HCT116 (cell line): ENCODE measurements at regions not wholly inside any gene's neighbourhood (a gene's known extent, or its start where the extent isn't known, plus 50 kb on each side); places are given as distances from the start of the nearest gene placed in this dataset.

ENCODE experiments used
- ATAC-seq: fragments of 200-7000 bp; cut with Tn5 transposase; 2 replicates; pipeline ENCODE4 v1.9.1; 2020; ENCODE audit warnings: mild to moderate bottlenecking, moderate library complexity
- BruUV-seq: library from RNA; stranded (reverse); fragments of 400-500 nt; replicated peaks from 2 replicates; lab custom pipeline; 2021; lab: Mats Ljungman, UMichigan
- CTCF ChIA-PET: fragments of 300-600 bp; sonication (Branson Sonifier 250); formaldehyde crosslinking; loops from one replicate; lab custom pipeline; 2021; ENCODE audit warnings: antibody characterized with exemption; lab: Charles Lee
- POLR2A ChIA-PET: fragments of 300-600, 350-600 bp; sonication (Branson Sonifier 250); formaldehyde crosslinking; loops from one replicate; lab custom pipeline; 2021; ENCODE audit warnings: antibody characterized with exemption; lab: Charles Lee
- RAD21 ChIA-PET, 2 experiments: fragments of 300-600 bp; sonication (Branson Sonifier 250); formaldehyde crosslinking; loops; one replicate each; lab custom pipeline; 2023; ENCODE audit warnings: low total read pairs in 2 of 2; ENCODE audit not compliant: uncharacterized antibody in 2 of 2, unreplicated experiment in 2 of 2, low non-redundant PET in 1 of 2; lab: Charles Lee
- DNase-seq: peaks from one replicate; pipeline ENCODE4 v3.0.0-alpha.2; 2010; ENCODE audit warnings: low read depth, low spot score
- H2AFZ ChIP-seq: fragments of 200-600 bp; shearing (Covaris generic), sonication (generic); 2 replicates; pipeline ENCODE4 v1.6.1; 2017; ENCODE audit warnings: low read depth, mixed run types, mixed read lengths, antibody characterized with exemption, low read length; ENCODE audit not compliant: poor library complexity, severe bottlenecking
- H3K27ac ChIP-seq: 2 replicates; pipeline ENCODE4 v1.5.1; 2012; ENCODE audit warnings: low read depth, low read length
- H3K27me3 ChIP-seq: fragments of 200-600 bp; sonication (generic); 2 replicates; pipeline ENCODE4 v1.6.1; 2016; ENCODE audit warnings: mixed run types, low read length, mixed read lengths; ENCODE audit not compliant: insufficient read depth
- H3K36me3 ChIP-seq, 2 experiments: fragments of 200-500 bp in 1 of 2; fragments of 200-600 bp in 1 of 2; sonication (Bioruptor generic) in 1 of 2; sonication (generic) in 1 of 2; 2 replicates each; pipeline versions ENCODE4 v1.5.1 to v1.6.1; 2014 to 2016; ENCODE audit warnings: low read length in 2 of 2, inconsistent platforms in 1 of 2, mixed read lengths in 1 of 2, mixed run types in 1 of 2; ENCODE audit not compliant: insufficient read depth in 2 of 2, control insufficient read depth in 1 of 2
- H3K4me1 ChIP-seq, 2 experiments: fragments of 200-600 bp in 1 of 2; sonication (generic) in 1 of 2; 2 replicates each; pipeline versions ENCODE4 v1.5.1 to v1.6.1; 2012 to 2017; ENCODE audit warnings: low read length in 2 of 2, inconsistent platforms in 1 of 2, mild to moderate bottlenecking in 1 of 2, mixed read lengths in 1 of 2, mixed run types in 1 of 2, moderate library complexity in 1 of 2; ENCODE audit not compliant: insufficient read depth in 2 of 2, control insufficient read depth in 1 of 2
- H3K4me2 ChIP-seq: fragments of 200-600 bp; sonication (generic); 2 replicates; pipeline ENCODE4 v1.6.1; 2017; ENCODE audit warnings: mixed run types, low read length, mixed read lengths
- H3K4me3 ChIP-seq, 2 experiments: fragments of 200-600 bp in 1 of 2; sonication (generic) in 1 of 2; replicated peaks in 1 of 2; 2 replicates each; pipeline ENCODE4 v1.5.1; 2011 to 2016; ENCODE audit warnings: low read length in 2 of 2, control low read depth in 1 of 2, low read depth in 1 of 2, mild to moderate bottlenecking in 1 of 2, mixed read lengths in 1 of 2, mixed run types in 1 of 2
- H3K79me2 ChIP-seq: fragments of 200-600 bp; sonication (generic); 2 replicates; pipeline ENCODE4 v1.6.1; 2017; ENCODE audit warnings: mild to moderate bottlenecking, mixed run types, low read length, moderate library complexity, mixed read lengths; ENCODE audit not compliant: insufficient read depth
- H3K9ac ChIP-seq: fragments of 200-600 bp; sonication (generic); 2 replicates; pipeline ENCODE4 v1.6.1; 2016; ENCODE audit warnings: low read length, mixed read lengths
- H3K9me2 ChIP-seq: fragments of 200-600 bp; sonication (generic), shearing (Covaris generic); 2 replicates; pipeline ENCODE4 v1.6.1; 2017; ENCODE audit warnings: mixed run types, mild to moderate bottlenecking, moderate library complexity; ENCODE audit not compliant: insufficient read depth
- H3K9me3 ChIP-seq, 2 experiments: fragments of 200-500 bp in 1 of 2; fragments of 200-600 bp in 1 of 2; sonication (Bioruptor generic) in 1 of 2; sonication (generic) in 1 of 2; 2 replicates each; pipeline ENCODE4 v1.6.1; 2014 to 2017; ENCODE audit warnings: low read length in 2 of 2, mixed read lengths in 2 of 2, inconsistent platforms in 1 of 2, low read depth in 1 of 2, mild to moderate bottlenecking in 1 of 2, mixed run types in 1 of 2, moderate library complexity in 1 of 2; ENCODE audit not compliant: control insufficient read depth in 1 of 2, insufficient read depth in 1 of 2
- H4K20me1 ChIP-seq: fragments of 200-600 bp; sonication (generic), shearing (Covaris generic); 2 replicates; pipeline ENCODE4 v1.6.1; 2017; ENCODE audit warnings: mixed run types, mild to moderate bottlenecking, moderate library complexity; ENCODE audit not compliant: insufficient read depth
- CEBPB ChIP-seq: IDR thresholded peaks from 2 replicates; pipeline ENCODE4 v1.6.1; 2012; ENCODE audit warnings: low read depth
- EGR1 ChIP-seq: IDR thresholded peaks from 2 replicates; pipeline ENCODE4 v1.6.1; 2012; ENCODE audit warnings: low read depth
- EZH2 ChIP-seq: fragments of 200-600 bp; sonication (generic); IDR thresholded peaks from 2 replicates; pipeline ENCODE4 v1.6.1; 2017; ENCODE audit warnings: antibody characterized with exemption, mixed run types
- EZH2phosphoT487 ChIP-seq: fragments of 200-600 bp; IDR thresholded peaks from 2 replicates; pipeline ENCODE4 v1.6.1; 2018; ENCODE audit warnings: antibody characterized with exemption, borderline replicate concordance
- FOSL1 ChIP-seq: IDR thresholded peaks from 2 replicates; pipeline ENCODE4 v1.6.1; 2012; ENCODE audit warnings: low read depth
- POLR2A ChIP-seq: IDR thresholded peaks from 2 replicates; pipeline ENCODE4 v1.7.0; 2011; ENCODE audit warnings: borderline replicate concordance; ENCODE audit not compliant: insufficient read depth, insufficient read length; ENCODE audit errors: extremely low read depth
- RAD21 ChIP-seq: IDR thresholded peaks from 2 replicates; pipeline ENCODE4 v1.6.1; 2012; ENCODE audit warnings: low read depth, mild to moderate bottlenecking
- SIN3A ChIP-seq: IDR thresholded peaks from 2 replicates; pipeline ENCODE4 v1.6.1; 2012; ENCODE audit warnings: low read depth
- SRF ChIP-seq: IDR thresholded peaks from 2 replicates; pipeline ENCODE4 v1.6.1; 2012; ENCODE audit warnings: low read depth
- TCF7L2 ChIP-seq: IDR thresholded peaks from 2 replicates; pipeline ENCODE4 v1.7.0; 2011; ENCODE audit warnings: borderline replicate concordance, inconsistent platforms; ENCODE audit not compliant: insufficient read depth, insufficient read length; ENCODE audit errors: extremely low read depth
- YY1 ChIP-seq: IDR thresholded peaks from 2 replicates; pipeline ENCODE4 v1.6.1; 2011; ENCODE audit warnings: low read length, low read depth, moderate library complexity, mild to moderate bottlenecking; ENCODE audit not compliant: insufficient replicate concordance; ENCODE audit errors: extremely low read depth
- ZFX ChIP-seq: fragments of 450-650 bp; IDR thresholded peaks from 2 replicates; pipeline ENCODE4 v1.6.1; 2017
- ZNF274 ChIP-seq: fragments of 200-500 bp; sonication (Bioruptor generic); IDR thresholded peaks from 2 replicates; pipeline ENCODE4 v1.6.1; 2014; ENCODE audit warnings: mild to moderate bottlenecking, low read depth, low read length, inconsistent platforms
- intact Hi-C: fragments of 100-400 bp; cut with micrococcal nuclease; formaldehyde crosslinking; loops from 2 replicates; pipeline ENCODE4 v1.10.0; 2022
- TF ChIP-seq, protein P1 (sequence below): IDR thresholded peaks from 2 replicates; pipeline ENCODE4 v1.6.1; 2012; ENCODE audit warnings: low read depth
- TF ChIP-seq, protein P2 (sequence below): IDR thresholded peaks from 2 replicates; pipeline ENCODE4 v1.6.1; 2012
- TF ChIP-seq, protein P3 (sequence below), 3 experiments: fragments of 200-600 bp in 1 of 3; sonication (generic) in 1 of 3; IDR thresholded peaks in 2 of 3; conservative IDR thresholded peaks in 1 of 3; 2 replicates each; pipeline ENCODE4 v1.5.1; 2012 to 2017; ENCODE audit warnings: low read depth in 2 of 3, low read length in 2 of 3, antibody characterized with exemption in 1 of 3, borderline replicate concordance in 1 of 3, control low read depth in 1 of 3, mild to moderate bottlenecking in 1 of 3, mixed read lengths in 1 of 3, mixed run types in 1 of 3, moderate library complexity in 1 of 3; ENCODE audit not compliant: insufficient read depth in 1 of 3
- TF ChIP-seq, protein P4 (sequence below): IDR thresholded peaks from 2 replicates; pipeline ENCODE4 v1.6.1; 2011; ENCODE audit warnings: mild to moderate bottlenecking, low read length, moderate library complexity; ENCODE audit not compliant: insufficient replicate concordance; ENCODE audit errors: extremely low read depth

DNA sequence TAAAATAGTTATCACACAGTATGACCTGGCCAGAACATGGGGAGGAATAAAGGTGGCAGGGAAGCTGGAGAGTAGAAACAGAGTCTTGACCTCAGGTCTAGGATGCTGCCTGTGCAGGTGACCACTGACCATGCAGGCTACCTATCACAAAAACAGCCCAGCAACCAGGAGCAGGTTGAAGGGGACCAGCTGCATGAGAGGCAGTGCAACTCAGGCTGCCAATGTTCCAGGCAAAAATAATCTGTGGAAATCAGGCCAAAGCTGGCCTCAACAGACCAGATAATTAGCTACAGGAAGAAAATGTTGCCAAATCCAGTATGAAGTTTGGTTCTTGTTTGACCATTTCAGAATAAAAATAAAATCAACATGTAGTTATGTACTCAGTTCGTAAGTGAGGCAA is 72.6 kb downstream of the PDE6H start:
- Histone ChIP-seq H2AFZ (no peak overlapping the region), H3K9me3 (no peaks in the 10 kb centered on the region), H4K20me1 (no peaks in the 10 kb centered on the region), H3K79me2 (no peaks in the 10 kb centered on the region), H3K4me2 (no peak overlapping the region), H3K4me3 (no peak overlapping the region), H3K9ac (no peak overlapping the region), H3K27me3 (peaks cover 70% of the 10 kb centered on the region), H3K36me3 (no peaks in the 10 kb centered on the region), H3K9me2 (no peaks in the 10 kb centered on the region), H3K4me1 (no peaks in the 10 kb centered on the region), H3K27ac (no peak overlapping the region)
- RAD21 ChIA-PET = no interaction called here
- ATAC-seq (no peak), DNase-seq (no peak)
- CTCF ChIA-PET = no interaction called here
- BruUV-seq = no TSS peak
- intact Hi-C loops = no loop called here
- POLR2A ChIA-PET = no interaction called here
- no peak for TF ChIP-seq EZH2phosphoT487
- no peak for TF ChIP-seq SIN3A
- TF ChIP-seq, protein P1, sequence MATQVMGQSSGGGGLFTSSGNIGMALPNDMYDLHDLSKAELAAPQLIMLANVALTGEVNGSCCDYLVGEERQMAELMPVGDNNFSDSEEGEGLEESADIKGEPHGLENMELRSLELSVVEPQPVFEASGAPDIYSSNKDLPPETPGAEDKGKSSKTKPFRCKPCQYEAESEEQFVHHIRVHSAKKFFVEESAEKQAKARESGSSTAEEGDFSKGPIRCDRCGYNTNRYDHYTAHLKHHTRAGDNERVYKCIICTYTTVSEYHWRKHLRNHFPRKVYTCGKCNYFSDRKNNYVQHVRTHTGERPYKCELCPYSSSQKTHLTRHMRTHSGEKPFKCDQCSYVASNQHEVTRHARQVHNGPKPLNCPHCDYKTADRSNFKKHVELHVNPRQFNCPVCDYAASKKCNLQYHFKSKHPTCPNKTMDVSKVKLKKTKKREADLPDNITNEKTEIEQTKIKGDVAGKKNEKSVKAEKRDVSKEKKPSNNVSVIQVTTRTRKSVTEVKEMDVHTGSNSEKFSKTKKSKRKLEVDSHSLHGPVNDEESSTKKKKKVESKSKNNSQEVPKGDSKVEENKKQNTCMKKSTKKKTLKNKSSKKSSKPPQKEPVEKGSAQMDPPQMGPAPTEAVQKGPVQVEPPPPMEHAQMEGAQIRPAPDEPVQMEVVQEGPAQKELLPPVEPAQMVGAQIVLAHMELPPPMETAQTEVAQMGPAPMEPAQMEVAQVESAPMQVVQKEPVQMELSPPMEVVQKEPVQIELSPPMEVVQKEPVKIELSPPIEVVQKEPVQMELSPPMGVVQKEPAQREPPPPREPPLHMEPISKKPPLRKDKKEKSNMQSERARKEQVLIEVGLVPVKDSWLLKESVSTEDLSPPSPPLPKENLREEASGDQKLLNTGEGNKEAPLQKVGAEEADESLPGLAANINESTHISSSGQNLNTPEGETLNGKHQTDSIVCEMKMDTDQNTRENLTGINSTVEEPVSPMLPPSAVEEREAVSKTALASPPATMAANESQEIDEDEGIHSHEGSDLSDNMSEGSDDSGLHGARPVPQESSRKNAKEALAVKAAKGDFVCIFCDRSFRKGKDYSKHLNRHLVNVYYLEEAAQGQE = no peak
- TF ChIP-seq, protein P2, sequence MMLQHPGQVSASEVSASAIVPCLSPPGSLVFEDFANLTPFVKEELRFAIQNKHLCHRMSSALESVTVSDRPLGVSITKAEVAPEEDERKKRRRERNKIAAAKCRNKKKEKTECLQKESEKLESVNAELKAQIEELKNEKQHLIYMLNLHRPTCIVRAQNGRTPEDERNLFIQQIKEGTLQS = no peak
- TF ChIP-seq EGR1 = no peak
- TF ChIP-seq, protein P3, sequence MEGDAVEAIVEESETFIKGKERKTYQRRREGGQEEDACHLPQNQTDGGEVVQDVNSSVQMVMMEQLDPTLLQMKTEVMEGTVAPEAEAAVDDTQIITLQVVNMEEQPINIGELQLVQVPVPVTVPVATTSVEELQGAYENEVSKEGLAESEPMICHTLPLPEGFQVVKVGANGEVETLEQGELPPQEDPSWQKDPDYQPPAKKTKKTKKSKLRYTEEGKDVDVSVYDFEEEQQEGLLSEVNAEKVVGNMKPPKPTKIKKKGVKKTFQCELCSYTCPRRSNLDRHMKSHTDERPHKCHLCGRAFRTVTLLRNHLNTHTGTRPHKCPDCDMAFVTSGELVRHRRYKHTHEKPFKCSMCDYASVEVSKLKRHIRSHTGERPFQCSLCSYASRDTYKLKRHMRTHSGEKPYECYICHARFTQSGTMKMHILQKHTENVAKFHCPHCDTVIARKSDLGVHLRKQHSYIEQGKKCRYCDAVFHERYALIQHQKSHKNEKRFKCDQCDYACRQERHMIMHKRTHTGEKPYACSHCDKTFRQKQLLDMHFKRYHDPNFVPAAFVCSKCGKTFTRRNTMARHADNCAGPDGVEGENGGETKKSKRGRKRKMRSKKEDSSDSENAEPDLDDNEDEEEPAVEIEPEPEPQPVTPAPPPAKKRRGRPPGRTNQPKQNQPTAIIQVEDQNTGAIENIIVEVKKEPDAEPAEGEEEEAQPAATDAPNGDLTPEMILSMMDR (IDR thresholded peaks at IDR 0.05 in 2 of 3, conservative IDR thresholded peaks at IDR 0.05 in 1 of 3; ENCODE audit: borderline replicate concordance in 1 of 3, insufficient read depth in 1 of 3, low read depth in 2 of 3, low read length in 2 of 3) = no peak
- no peak for TF ChIP-seq ZFX
- TF ChIP-seq YY1 = no peak
- TF ChIP-seq TCF7L2 = no peak
- no peak for TF ChIP-seq SRF
- no peak for TF ChIP-seq ZNF274
- TF ChIP-seq FOSL1 = no peak
- TF ChIP-seq, protein P4, sequence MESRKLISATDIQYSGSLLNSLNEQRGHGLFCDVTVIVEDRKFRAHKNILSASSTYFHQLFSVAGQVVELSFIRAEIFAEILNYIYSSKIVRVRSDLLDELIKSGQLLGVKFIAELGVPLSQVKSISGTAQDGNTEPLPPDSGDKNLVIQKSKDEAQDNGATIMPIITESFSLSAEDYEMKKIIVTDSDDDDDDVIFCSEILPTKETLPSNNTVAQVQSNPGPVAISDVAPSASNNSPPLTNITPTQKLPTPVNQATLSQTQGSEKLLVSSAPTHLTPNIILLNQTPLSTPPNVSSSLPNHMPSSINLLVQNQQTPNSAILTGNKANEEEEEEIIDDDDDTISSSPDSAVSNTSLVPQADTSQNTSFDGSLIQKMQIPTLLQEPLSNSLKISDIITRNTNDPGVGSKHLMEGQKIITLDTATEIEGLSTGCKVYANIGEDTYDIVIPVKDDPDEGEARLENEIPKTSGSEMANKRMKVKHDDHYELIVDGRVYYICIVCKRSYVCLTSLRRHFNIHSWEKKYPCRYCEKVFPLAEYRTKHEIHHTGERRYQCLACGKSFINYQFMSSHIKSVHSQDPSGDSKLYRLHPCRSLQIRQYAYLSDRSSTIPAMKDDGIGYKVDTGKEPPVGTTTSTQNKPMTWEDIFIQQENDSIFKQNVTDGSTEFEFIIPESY = no peak
- TF ChIP-seq CEBPB = no peak
- no peak for TF ChIP-seq RAD21
- no peak for TF ChIP-seq POLR2A
- TF ChIP-seq EZH2 = no peak
